ENCODE measurements at regions not wholly inside any gene's neighbourhood (a gene's known extent, or its start where the extent isn't known, plus 50 kb on each side); places are given as distances from the start of the nearest gene placed in this dataset.

DNA sequence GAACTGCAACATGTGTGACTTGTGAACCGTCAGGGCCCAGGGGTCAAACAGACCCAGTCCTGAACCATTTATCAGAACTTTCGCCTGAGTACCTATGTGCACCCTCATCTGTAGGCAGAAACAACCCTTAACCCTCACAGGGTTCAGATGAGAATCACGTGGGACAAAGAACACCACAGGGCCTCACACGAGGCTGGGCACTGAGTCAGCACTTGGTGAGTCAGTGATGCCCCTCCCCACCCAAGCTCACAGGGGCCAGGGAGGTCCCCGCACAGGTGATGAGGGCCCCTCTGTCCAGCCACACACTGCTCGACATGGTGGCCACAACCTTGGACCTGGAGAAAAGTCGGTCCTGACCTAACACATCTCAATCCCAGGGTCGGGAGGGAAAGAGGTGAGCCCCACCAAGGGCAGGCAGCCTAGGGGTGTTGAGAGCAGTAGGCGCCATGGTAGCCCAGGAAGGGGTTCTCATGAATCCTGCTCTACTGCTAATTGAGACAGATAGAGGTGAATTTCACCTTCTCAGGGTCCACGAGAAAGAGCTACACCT lies 176.4 kb downstream of the SHANK2 start:
- Histone ChIP-seq H3K9ac (no peak overlapping the region), H3K27me3 (ENCODE audit: insufficient read depth, low read depth) (no peaks in the 10 kb centered on the region)

DNA sequence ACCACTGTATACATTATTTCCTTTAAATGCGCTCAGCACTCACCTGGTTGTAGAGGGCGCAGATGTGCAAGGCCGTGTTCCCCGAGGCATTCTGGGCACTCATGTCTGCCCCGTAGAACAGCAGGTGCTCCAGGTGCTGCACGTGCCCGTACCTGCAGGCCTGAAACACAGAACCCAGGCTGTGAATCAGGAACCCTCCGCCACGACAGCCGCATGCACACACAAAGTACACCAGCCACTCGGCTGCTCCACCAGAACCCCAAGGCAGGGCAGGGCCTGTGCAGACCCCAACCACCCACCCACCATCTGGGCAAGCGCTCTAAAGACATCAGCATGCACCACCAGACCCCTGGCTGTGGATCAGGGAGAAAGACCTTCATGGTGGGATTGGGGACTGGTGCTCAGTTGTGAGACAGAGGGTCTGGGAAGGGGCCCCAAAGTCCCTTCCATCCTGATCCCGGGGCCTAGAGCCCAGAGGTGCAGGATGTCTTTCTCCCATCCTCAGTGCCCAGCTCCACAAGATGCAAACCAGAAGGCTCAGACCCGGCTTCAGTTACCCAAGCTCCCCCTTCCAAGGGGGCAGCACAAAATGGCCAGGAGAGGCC lies 177.2 kb downstream of the SHANK2 start:
- H3K4me3 ChIP-seq (IDR thresholded peaks at IDR 0.05; ENCODE audit: insufficient read depth, low read depth, low read length), result no peak overlapping the region
- H3K4me2 ChIP-seq, result no peak overlapping the region
- no peaks in the 10 kb centered on the region for H3K79me2 ChIP-seq (ENCODE audit: insufficient read depth, low read depth)
- TF ChIP-seq, protein P1, sequence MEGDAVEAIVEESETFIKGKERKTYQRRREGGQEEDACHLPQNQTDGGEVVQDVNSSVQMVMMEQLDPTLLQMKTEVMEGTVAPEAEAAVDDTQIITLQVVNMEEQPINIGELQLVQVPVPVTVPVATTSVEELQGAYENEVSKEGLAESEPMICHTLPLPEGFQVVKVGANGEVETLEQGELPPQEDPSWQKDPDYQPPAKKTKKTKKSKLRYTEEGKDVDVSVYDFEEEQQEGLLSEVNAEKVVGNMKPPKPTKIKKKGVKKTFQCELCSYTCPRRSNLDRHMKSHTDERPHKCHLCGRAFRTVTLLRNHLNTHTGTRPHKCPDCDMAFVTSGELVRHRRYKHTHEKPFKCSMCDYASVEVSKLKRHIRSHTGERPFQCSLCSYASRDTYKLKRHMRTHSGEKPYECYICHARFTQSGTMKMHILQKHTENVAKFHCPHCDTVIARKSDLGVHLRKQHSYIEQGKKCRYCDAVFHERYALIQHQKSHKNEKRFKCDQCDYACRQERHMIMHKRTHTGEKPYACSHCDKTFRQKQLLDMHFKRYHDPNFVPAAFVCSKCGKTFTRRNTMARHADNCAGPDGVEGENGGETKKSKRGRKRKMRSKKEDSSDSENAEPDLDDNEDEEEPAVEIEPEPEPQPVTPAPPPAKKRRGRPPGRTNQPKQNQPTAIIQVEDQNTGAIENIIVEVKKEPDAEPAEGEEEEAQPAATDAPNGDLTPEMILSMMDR (conservative IDR thresholded peaks at IDR 0.05; ENCODE audit: low read depth, low read length), result no peak
- no peak overlapping the region for H2AFZ ChIP-seq (ENCODE audit: low read depth)
- no peaks in the 10 kb centered on the region for H4K20me1 ChIP-seq (ENCODE audit: insufficient read depth)
- H3K4me1 ChIP-seq (ENCODE audit: low read depth, poor library complexity, severe bottlenecking), result peaks cover 2% of the 10 kb centered on the region
- H3K36me3 ChIP-seq (ENCODE audit: insufficient read depth), result no peaks in the 10 kb centered on the region
- H3K9ac ChIP-seq, result no peak overlapping the region
- H3K27ac ChIP-seq, result no peak overlapping the region
- H3K27me3 ChIP-seq (ENCODE audit: insufficient read depth, low read depth), result no peaks in the 10 kb centered on the region

More for the DNA sequence above, 176.4 kb downstream of the SHANK2 start:
- Histone ChIP-seq H4K20me1 (ENCODE audit: insufficient read depth) (no peaks in the 10 kb centered on the region), H3K4me2 (no peak overlapping the region), H3K27ac (no peak overlapping the region), H3K4me1 (ENCODE audit: low read depth, poor library complexity, severe bottlenecking) (peaks cover 6% of the 10 kb centered on the region), H3K4me3 (IDR thresholded peaks at IDR 0.05; ENCODE audit: insufficient read depth, low read depth, low read length) (no peak overlapping the region), H3K79me2 (ENCODE audit: insufficient read depth, low read depth) (no peaks in the 10 kb centered on the region), H2AFZ (ENCODE audit: low read depth) (no peak overlapping the region), H3K36me3 (ENCODE audit: insufficient read depth) (no peaks in the 10 kb centered on the region)
- TF ChIP-seq, protein P1 (conservative IDR thresholded peaks at IDR 0.05; ENCODE audit: low read depth, low read length), result no peak

DNA sequence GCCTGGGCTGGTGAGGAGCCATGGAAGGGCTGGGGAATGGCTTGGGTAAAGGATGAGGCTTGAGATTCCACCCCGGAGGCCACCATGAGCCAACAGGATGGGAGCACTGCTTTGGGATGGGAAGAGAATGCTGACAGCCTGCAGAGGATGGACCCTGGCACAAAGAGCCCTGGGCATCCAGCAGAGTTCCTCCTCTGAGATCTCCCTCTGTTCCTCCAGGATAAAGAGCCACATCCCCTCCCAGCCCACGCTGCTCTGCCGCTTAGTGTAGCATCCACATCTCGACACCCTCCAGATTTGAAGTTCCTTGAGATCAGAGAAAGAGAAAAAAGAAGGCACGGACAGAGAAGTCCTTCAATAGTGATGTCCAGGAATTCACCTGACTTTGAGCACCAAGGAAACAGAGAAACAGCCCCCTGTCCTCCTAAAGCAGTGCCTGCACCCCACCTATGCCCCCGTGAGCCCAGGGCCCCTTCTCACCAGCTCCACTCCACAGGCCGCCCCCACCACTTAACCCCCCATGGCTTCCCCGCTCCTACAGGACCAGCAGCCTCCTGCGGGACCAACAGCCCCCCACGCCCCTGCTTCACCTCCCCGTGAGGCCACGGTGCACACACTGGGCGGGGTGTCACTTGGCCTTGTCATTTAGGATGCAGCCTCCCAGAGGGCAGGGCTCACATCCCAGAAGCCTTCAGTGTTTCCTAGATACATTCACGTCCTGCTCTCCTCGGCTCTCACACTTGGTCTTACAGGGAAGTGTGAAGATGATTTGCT lies 180.5 kb downstream of the SHANK2 start:
- no peak overlapping the region for H2AFZ ChIP-seq (ENCODE audit: low read depth)
- H4K20me1 ChIP-seq (ENCODE audit: insufficient read depth), result no peaks in the 10 kb centered on the region
- TF ChIP-seq, protein P1 (conservative IDR thresholded peaks at IDR 0.05; ENCODE audit: low read depth, low read length), result no peak
- no peak overlapping the region for H3K4me2 ChIP-seq
- H3K27me3 ChIP-seq (ENCODE audit: insufficient read depth, low read depth), result no peaks in the 10 kb centered on the region
- H3K79me2 ChIP-seq (ENCODE audit: insufficient read depth, low read depth), result no peaks in the 10 kb centered on the region
- H3K36me3 ChIP-seq (ENCODE audit: insufficient read depth), result no peaks in the 10 kb centered on the region
- H3K4me3 ChIP-seq (IDR thresholded peaks at IDR 0.05; ENCODE audit: insufficient read depth, low read depth, low read length), result no peak overlapping the region
- no peak overlapping the region for H3K27ac ChIP-seq
- no peaks in the 10 kb centered on the region for H3K4me1 ChIP-seq (ENCODE audit: low read depth, poor library complexity, severe bottlenecking)
- no peak overlapping the region for H3K9ac ChIP-seq

DNA sequence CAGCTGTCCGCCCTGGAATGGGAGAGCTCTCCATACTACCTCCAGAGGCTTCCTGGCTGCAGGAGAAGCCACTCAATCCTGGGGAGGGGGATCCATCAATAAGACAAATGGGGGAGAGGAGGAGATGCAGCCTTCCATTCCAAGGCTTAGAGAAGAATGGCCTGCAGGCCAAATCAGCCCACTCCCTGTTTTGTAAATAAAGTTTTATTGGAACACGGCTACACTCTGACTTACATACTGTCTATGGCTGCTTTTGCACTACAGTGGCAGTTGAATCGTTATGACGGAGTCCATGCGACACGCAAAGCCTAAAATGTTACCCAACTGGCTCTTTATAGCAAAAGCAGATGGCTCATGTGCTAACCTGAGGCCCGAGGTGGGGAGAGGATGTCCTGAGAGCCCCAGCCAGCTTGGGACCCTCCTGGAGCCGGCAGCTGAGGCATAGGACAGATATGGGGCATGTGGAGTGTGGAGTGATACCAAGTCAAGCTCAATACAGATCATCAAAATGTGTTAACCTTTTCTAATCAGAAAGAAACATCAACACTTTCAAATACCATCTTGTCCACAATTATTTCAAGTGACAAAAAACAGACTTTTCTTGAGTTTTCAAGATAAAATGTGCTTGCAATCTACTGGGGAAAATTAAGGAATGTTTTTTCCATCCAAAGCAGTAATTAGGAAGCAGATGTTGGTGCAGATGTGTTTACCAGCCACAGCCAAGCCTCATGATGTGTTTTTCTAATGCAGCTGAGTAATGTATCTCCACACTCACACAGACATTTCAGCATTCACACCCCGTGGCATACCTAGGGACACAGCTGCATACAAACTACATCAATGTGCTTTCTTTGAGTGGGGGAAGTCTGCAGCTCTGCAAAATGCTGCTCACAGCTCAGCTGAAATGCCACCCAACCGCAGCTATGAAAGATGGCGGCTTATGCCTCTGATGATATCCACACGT lies 181.6 kb downstream of the SHANK2 start:
- H3K27me3 ChIP-seq (ENCODE audit: insufficient read depth, low read depth), result no peaks in the 10 kb centered on the region
- H4K20me1 ChIP-seq (ENCODE audit: insufficient read depth), result no peaks in the 10 kb centered on the region
- no peak overlapping the region for H3K4me3 ChIP-seq (IDR thresholded peaks at IDR 0.05; ENCODE audit: insufficient read depth, low read depth, low read length)
- H3K27ac ChIP-seq, result no peak overlapping the region
- TF ChIP-seq, protein P1 (conservative IDR thresholded peaks at IDR 0.05; ENCODE audit: low read depth, low read length), result no peak
- H3K79me2 ChIP-seq (ENCODE audit: insufficient read depth, low read depth), result no peaks in the 10 kb centered on the region
- no peak overlapping the region for H2AFZ ChIP-seq (ENCODE audit: low read depth)
- H3K4me2 ChIP-seq, result no peak overlapping the region
- H3K36me3 ChIP-seq (ENCODE audit: insufficient read depth), result no peaks in the 10 kb centered on the region
- no peak overlapping the region for H3K9ac ChIP-seq
- H3K4me1 ChIP-seq (ENCODE audit: low read depth, poor library complexity, severe bottlenecking), result no peaks in the 10 kb centered on the region
